ENCODE measurements at regions not wholly inside any gene's neighbourhood (a gene's known extent, or its start where the extent isn't known, plus 50 kb on each side); places are given as distances from the start of the nearest gene placed in this dataset.
"Not testable (repeated sequence)": the region's sequence is repeated elsewhere in the genome, so short reads cannot be mapped to it uniquely, and the experiment has no call there.

DNA sequence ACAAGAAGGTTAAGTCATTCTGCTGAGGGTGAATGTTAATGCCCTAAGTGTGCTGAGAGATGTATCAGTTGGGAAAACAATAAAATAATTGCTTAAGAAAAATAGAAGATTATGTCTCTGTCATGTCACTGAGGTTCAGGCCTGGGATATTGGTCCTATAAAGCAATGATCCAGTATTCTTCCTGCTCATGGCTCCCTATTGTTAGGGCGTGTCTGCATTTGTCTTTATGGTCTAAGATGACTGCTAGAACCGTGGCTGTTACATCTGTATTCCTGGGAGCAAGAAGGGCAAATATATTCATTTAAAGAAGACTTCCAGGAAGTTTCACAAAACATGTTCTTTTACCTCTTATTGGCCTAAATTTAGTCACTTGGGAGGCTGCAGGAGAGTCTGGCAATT is 125.0 kb downstream of the KCNE4 start:
- no peak overlapping the region for H3K4me3 ChIP-seq (ENCODE audit: low read depth, low read length)
- no peak for DNase-seq (ENCODE audit: low read depth)
- TF ChIP-seq, protein P1, sequence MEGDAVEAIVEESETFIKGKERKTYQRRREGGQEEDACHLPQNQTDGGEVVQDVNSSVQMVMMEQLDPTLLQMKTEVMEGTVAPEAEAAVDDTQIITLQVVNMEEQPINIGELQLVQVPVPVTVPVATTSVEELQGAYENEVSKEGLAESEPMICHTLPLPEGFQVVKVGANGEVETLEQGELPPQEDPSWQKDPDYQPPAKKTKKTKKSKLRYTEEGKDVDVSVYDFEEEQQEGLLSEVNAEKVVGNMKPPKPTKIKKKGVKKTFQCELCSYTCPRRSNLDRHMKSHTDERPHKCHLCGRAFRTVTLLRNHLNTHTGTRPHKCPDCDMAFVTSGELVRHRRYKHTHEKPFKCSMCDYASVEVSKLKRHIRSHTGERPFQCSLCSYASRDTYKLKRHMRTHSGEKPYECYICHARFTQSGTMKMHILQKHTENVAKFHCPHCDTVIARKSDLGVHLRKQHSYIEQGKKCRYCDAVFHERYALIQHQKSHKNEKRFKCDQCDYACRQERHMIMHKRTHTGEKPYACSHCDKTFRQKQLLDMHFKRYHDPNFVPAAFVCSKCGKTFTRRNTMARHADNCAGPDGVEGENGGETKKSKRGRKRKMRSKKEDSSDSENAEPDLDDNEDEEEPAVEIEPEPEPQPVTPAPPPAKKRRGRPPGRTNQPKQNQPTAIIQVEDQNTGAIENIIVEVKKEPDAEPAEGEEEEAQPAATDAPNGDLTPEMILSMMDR (conservative IDR thresholded peaks at IDR 0.05; ENCODE audit: low read depth, low read length): no peak

DNA sequence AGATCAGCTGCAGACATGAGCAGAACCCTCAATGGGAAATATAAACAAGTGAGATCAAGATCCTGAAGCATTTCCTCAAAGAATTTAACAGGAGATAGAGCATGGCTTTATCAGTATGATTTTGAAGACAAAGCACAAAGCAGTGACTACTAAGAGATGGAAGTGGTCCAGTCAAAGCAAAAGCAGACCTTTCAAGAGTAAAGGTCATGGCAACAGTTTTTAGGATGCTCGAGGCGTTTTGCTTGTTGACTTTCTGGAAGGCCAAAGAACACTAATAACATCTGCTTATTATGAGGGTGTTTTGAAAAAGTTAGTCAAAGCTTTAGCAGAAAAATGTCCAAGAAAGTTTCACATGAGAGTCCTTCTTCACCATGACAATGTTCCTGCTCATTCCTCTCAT is 128.5 kb downstream of the KCNE4 start:
- TF ChIP-seq, protein P1 (conservative IDR thresholded peaks at IDR 0.05; ENCODE audit: low read depth, low read length): no peak
- no peak for DNase-seq (ENCODE audit: low read depth)
- H3K4me3 ChIP-seq (ENCODE audit: low read depth, low read length): no peak overlapping the region

DNA sequence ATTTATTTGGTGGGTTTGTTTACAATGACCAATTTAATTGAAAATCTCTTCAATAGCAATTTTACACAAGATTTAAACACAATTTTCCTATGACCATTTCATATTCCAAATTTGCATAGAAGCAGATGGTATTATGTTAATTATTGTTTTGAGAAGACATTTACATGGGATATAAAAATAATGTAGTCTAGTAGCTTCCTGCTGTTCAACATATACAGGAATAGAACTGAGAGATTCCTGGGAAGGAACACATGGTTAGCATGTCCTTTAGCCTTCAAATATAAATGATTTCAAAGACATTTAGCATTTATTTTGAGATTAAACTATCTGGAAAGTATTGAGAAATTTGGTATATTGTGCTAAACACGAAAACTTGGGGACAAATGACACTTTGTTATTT is 129.6 kb downstream of the KCNE4 start:
- no peak for DNase-seq (ENCODE audit: low read depth)
- no peak overlapping the region for H3K4me3 ChIP-seq (ENCODE audit: low read depth, low read length)
- TF ChIP-seq, protein P1 (conservative IDR thresholded peaks at IDR 0.05; ENCODE audit: low read depth, low read length): no peak

DNA sequence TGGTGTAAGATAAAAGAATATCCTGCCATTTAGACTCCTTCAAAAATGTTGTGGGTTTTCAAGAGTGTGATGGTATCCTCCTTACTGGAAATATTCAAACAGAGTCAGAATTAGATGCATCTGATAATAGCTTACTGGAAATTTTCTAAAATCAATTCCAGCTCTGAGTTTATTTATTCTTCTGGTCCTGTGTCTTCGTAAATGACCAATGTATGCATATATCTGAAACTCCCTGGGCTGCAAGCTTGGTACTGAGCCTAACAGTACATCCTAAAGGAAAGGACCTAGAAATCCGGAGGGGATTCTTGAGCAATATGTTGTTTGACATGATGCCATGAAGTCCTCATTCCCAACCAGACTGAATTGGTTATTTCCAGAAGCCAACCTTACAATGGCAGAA is 130.4 kb downstream of the KCNE4 start:
- H3K4me3 ChIP-seq (ENCODE audit: low read depth, low read length): no peak overlapping the region
- TF ChIP-seq, protein P1 (conservative IDR thresholded peaks at IDR 0.05; ENCODE audit: low read depth, low read length): no peak
- no peak for DNase-seq (ENCODE audit: low read depth)

DNA sequence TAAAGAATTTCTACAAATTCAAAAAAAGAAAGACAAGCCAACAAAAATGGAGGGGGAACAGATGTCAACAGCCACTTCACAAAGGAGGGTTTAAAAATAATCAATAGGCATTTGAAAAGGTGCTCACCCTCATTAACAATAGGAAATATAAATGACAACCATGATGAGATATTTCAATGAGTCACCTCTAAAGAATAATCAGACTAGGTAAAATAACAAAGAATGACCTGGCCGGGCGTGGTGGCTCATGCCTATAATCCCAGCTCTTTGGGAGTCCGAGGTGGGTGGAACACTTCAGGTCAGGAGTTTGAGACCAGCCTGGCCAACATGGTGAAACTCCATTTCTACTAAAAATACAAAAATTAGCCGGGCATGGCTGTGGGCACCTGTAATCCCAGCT is 133.6 kb downstream of the KCNE4 start:
- TF ChIP-seq, protein P1 (conservative IDR thresholded peaks at IDR 0.05; ENCODE audit: low read depth, low read length): no peak
- DNase-seq (ENCODE audit: low read depth): no peak
- no peak overlapping the region for H3K4me3 ChIP-seq (ENCODE audit: low read depth, low read length)

DNA sequence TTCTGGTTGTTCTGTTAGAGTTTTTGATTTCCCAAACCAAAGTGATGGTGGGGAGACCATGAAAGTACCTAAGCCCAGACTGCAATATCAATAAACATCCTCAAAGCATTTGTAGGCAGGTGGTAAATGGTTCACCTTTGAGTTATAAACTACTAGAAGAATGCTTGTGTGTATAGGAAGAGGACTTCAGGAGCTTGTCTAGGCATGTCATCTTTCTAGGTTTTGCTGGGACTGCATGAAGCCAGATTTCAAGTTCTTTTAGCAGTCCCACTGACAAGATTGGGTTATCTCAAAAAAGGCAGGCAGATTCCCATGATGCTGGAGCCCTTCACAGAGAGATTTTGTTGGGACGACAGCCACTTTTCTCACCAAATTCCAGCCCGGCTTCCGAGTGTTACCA is 135.3 kb downstream of the KCNE4 start:
- TF ChIP-seq, protein P1 (conservative IDR thresholded peaks at IDR 0.05; ENCODE audit: low read depth, low read length): no peak
- no peak overlapping the region for H3K4me3 ChIP-seq (ENCODE audit: low read depth, low read length)
- no peak for DNase-seq (ENCODE audit: low read depth)

DNA sequence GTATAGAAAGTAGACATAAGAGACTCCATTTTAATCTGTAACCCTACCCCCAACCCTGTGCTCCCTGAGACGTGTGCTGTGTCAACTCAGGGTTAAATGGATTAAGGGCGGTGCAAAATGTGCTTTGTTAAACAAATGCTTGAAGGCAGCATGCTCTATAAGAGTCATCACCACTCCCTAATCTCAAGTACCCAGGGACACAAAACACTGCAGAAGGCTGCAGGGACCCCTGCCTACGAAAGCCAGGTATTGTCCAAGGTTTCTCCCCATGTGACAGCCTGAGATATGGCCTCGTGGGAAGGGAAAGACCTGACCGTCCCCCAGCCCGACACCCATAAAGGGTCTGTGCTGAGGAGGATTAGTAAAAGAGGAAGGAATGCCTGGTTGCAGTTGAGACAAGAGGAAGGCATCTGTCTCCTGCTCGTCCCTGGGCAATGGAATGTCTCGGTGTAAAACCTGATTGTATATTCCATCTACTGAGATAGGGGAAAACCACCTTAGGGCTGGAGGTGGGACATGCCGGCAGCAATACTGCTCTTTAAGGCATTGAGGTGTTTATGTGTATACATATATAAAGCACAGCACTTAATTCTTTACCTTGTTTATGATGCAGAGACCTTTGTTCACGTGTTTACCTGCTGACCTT is 138.7 kb downstream of the KCNE4 start:
- DNase-seq (ENCODE audit: low read depth); H3K4me3 ChIP-seq (ENCODE audit: low read depth, low read length): not testable (repeated sequence)
